ENCODE measurements at regions not wholly inside any gene's neighbourhood (a gene's known extent, or its start where the extent isn't known, plus 50 kb on each side); places are given as distances from the start of the nearest gene placed in this dataset.

GRCh38 chr9:106800701-106801270, 62.2 kb upstream of the ZNF462 start:
- no peak for TF ChIP-seq CTCF (IDR thresholded peaks at IDR 0.05; ENCODE audit: extremely low read depth in 1 of 2, insufficient read depth in 1 of 2, low read depth in 1 of 2, low read length in 2 of 2)
- no peak for TF ChIP-seq EZH2 (IDR thresholded peaks at IDR 0.05; ENCODE audit: borderline replicate concordance, low read depth, low read length, severe bottlenecking)
- TF ChIP-seq MYC (IDR thresholded peaks at IDR 0.05; ENCODE audit: low read depth, low read length) = no peak
- no peak for TF ChIP-seq GATA2 (IDR thresholded peaks at IDR 0.05; ENCODE audit: insufficient read depth, insufficient read length, low read depth, low read length)
- TF ChIP-seq POLR2A (IDR thresholded peaks at IDR 0.05; ENCODE audit: low read depth, low read length) = no peak
- no peak for TF ChIP-seq FOS (IDR thresholded peaks at IDR 0.05; ENCODE audit: borderline replicate concordance, insufficient read depth, low read length)
- no peak for TF ChIP-seq POLR2AphosphoS5 (IDR thresholded peaks at IDR 0.05; ENCODE audit: insufficient read depth, low read depth, low read length)
- no peak for TF ChIP-seq MAX (IDR thresholded peaks at IDR 0.05; ENCODE audit: insufficient read depth, insufficient read length)
